GM21528 (cell line): ENCODE measurements at regions not wholly inside any gene's neighbourhood (a gene's known extent, or its start where the extent isn't known, plus 50 kb on each side); places are given as distances from the start of the nearest gene placed in this dataset.

Source experiments
- ATAC-seq: cut with Tn5 transposase; IDR thresholded peaks from one replicate; pipeline ENCODE4 v1.9.1; 2021; ENCODE audit warnings: mild to moderate bottlenecking, moderate library complexity; ENCODE audit not compliant: unreplicated experiment, low FRiP score

- ATAC-seq, result no peak
These were observed 367.1 kb downstream of the INSC start for GRCh38 chr11:15481871-15482270.

GRCh38 chr11:15483205-15483604 is 368.5 kb downstream of the INSC start:
- ATAC-seq, result no peak

- ATAC-seq, result no peak
These were observed 369.7 kb downstream of the INSC start for GRCh38 chr11:15484398-15484797.

GRCh38 chr11:15485432-15485831 is 370.7 kb downstream of the INSC start:
- no peak for ATAC-seq

GRCh38 chr11:15489281-15489680 is 374.6 kb downstream of the INSC start:
- ATAC-seq, result no peak

- no peak for ATAC-seq
These were observed 375.8 kb downstream of the INSC start for GRCh38 chr11:15490535-15490934.

- ATAC-seq, result no peak
These were observed 378.3 kb downstream of the INSC start for GRCh38 chr11:15493066-15493465.

- ATAC-seq, result no peak
These were observed 379.3 kb downstream of the INSC start for GRCh38 chr11:15493921-15494620.

GRCh38 chr11:15494740-15495139 is 380.0 kb downstream of the INSC start:
- no peak for ATAC-seq

GRCh38 chr11:15495462-15495861 is 380.7 kb downstream of the INSC start:
- no peak for ATAC-seq

- no peak for ATAC-seq
These were observed 382.6 kb downstream of the INSC start for GRCh38 chr11:15497366-15497765.

- no peak for ATAC-seq
These were observed 385.0 kb downstream of the INSC start for GRCh38 chr11:15499674-15500073.

GRCh38 chr11:15500643-15501042 is 385.9 kb downstream of the INSC start:
- ATAC-seq, result no peak

GRCh38 chr11:15501566-15501965 is 386.8 kb downstream of the INSC start:
- ATAC-seq, result no peak

GRCh38 chr11:15505155-15505554 is 390.4 kb downstream of the INSC start:
- ATAC-seq, result no peak

GRCh38 chr11:15507592-15507991 is 392.9 kb downstream of the INSC start:
- no peak for ATAC-seq

- no peak for ATAC-seq
These were observed 394.4 kb downstream of the INSC start for GRCh38 chr11:15509082-15509481.

GRCh38 chr11:15519124-15519791 is 404.5 kb downstream of the INSC start:
- ATAC-seq, result no peak

- no peak for ATAC-seq
These were observed 405.2 kb downstream of the INSC start for GRCh38 chr11:15519911-15520310.

GRCh38 chr11:15523543-15523942 is 408.8 kb downstream of the INSC start:
- no peak for ATAC-seq

- no peak for ATAC-seq
These were observed 410.9 kb downstream of the INSC start for GRCh38 chr11:15525582-15525981.

GRCh38 chr11:15526032-15526431 is 411.3 kb downstream of the INSC start:
- ATAC-seq, result no peak
